Mucosa of descending colon (tissue), 3 donors: ENCODE measurements at regions not wholly inside any gene's neighbourhood (a gene's known extent, or its start where the extent isn't known, plus 50 kb on each side); places are given as distances from the start of the nearest gene placed in this dataset.

Experiments used
- ATAC-seq: fragments of 200-7000 bp; cut with Tn5 transposase; one replicate; pipeline ENCODE4 v1.9.1; 2020; ENCODE audit warnings: mild to moderate bottlenecking, moderate library complexity
- DNase-seq, 3 donors: peaks; one replicate each; pipeline ENCODE4 v3.0.0-alpha.2; 2020
- H3K36me3 ChIP-seq: fragments of 200-600 bp; one replicate; pipeline ENCODE4 v1.8.0; 2021; ENCODE audit warnings: low read depth, mild to moderate bottlenecking
- H3K4me1 ChIP-seq: fragments of 200-600 bp; one replicate; pipeline ENCODE4 v1.8.0; 2021; ENCODE audit warnings: low read depth, mild to moderate bottlenecking
- H3K4me3 ChIP-seq: fragments of 200-600 bp; one replicate; pipeline ENCODE4 v1.8.0; 2021; ENCODE audit warnings: mild to moderate bottlenecking
- H3K9me3 ChIP-seq: fragments of 200-600 bp; one replicate; pipeline ENCODE4 v1.8.0; 2021; ENCODE audit warnings: mild to moderate bottlenecking
- intact Hi-C, 2 donors: fragments of 100-400 bp; cut with DNase I in 1 of 2; cut with micrococcal nuclease in 1 of 2; formaldehyde crosslinking; loops; one replicate each; pipeline versions ENCODE4 v1.11.0 to v1.11.1; 2022; cut with DNase I, micrococcal nuclease
- TF ChIP-seq, protein P1 (sequence below): fragments of 200-600 bp; IDR thresholded peaks from one replicate; pipeline ENCODE4 v1.8.0; 2022; ENCODE audit warnings: antibody characterized with exemption, mild to moderate bottlenecking
- donor health status: DM: no; HTN: no; CAD: no; lungs with moderate emphysema.
- donor health status: DM: no; HTN: no; CAD: no.
- donor health status: DM: no; HTN: yes; CAD: no.

DNA sequence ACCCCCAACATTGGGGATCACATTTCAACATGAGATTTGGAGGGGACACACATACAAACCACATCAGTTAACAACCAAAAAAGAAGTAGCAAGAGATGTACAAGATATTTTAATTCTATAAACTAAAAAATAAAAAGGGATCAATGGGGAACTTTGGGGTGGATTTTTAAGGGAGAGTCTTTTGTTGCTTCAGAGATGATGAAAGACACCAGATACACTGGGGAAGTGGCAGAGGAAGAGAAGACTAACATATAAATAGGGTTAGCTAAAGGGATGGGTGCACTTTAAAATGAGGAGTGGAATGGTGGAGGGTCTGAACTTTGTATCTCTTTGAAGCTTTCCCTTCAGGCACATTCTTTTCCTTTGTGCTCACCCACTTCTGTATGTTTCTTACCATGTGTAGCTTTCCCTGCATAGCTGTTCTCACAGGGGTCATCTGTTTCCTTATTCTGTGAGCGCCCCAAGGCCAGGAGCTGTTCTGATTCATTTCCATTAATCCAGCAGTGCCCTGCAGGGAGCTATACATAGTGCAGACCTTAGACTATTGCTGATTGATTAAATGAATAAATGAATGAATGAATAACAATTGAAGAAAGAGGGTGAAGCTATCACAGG, 531.6 kb upstream of the KLF4 start:
- H3K9me3 ChIP-seq, result no peaks in the 10 kb centered on the region
- no peak for ATAC-seq
- H3K4me1 ChIP-seq, result no peaks in the 10 kb centered on the region
- TF ChIP-seq, protein P1, sequence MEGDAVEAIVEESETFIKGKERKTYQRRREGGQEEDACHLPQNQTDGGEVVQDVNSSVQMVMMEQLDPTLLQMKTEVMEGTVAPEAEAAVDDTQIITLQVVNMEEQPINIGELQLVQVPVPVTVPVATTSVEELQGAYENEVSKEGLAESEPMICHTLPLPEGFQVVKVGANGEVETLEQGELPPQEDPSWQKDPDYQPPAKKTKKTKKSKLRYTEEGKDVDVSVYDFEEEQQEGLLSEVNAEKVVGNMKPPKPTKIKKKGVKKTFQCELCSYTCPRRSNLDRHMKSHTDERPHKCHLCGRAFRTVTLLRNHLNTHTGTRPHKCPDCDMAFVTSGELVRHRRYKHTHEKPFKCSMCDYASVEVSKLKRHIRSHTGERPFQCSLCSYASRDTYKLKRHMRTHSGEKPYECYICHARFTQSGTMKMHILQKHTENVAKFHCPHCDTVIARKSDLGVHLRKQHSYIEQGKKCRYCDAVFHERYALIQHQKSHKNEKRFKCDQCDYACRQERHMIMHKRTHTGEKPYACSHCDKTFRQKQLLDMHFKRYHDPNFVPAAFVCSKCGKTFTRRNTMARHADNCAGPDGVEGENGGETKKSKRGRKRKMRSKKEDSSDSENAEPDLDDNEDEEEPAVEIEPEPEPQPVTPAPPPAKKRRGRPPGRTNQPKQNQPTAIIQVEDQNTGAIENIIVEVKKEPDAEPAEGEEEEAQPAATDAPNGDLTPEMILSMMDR, result no peak
- intact Hi-C loops, result no loop called here
- DNase-seq, result no peak
- H3K36me3 ChIP-seq, result no peaks in the 10 kb centered on the region
- no peak overlapping the region for H3K4me3 ChIP-seq

DNA sequence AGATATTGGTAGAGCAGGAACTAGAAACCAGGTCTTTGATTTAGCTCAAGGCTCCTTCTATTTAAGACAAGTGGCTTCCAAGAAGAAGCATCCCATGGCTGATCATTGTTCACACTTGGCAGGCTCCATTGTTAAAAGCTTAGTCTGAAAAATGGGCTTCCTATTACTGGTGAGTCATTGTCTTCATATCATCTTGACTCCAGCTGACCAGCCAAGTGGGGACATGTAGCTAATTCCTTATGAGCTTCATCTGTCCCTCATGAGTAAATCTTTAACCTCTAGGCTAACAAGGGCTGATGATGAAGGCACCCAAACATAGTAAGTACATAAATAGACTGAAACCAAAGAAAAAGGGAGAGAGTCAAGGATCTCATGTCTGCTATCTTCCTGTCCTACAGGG, 530.3 kb upstream of the KLF4 start:
- intact Hi-C loops, result no loop called here
- Histone ChIP-seq H3K4me1 (no peaks in the 10 kb centered on the region), H3K4me3 (no peak overlapping the region), H3K9me3 (no peaks in the 10 kb centered on the region), H3K36me3 (no peaks in the 10 kb centered on the region)
- peak; percentile 25 for ATAC-seq
- no peak for DNase-seq
- TF ChIP-seq, protein P1, result no peak

GRCh38 chr9:108017671-108018070, 528.1 kb upstream of the KLF4 start:
- no peaks in the 10 kb centered on the region for H3K36me3 ChIP-seq
- no peak for DNase-seq
- no peak overlapping the region for H3K4me3 ChIP-seq
- no peaks in the 10 kb centered on the region for H3K9me3 ChIP-seq
- ATAC-seq, result no peak
- H3K4me1 ChIP-seq, result no peaks in the 10 kb centered on the region
- intact Hi-C loops, result no loop called here
- TF ChIP-seq, protein P1, result no peak

DNA sequence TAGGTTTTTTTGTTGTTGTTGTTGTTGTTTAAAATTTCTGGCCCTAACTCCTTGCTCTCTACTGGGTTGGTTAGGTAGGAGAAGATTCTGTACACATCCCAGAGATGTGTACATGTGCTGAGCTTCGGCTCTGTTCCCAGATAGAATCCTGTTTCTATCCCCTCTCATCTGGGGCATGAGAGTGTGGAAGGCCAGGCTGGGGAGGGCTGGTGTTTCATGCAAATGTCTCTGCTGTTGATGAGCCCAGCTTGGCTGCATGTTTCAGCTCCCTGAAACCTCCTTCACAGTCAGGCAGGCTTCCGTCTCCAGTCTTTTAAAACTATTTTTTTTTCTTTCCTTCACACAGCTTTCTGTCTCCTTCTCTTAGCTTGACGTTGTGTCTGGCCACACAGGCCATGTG, 526.9 kb upstream of the KLF4 start:
- Histone ChIP-seq H3K9me3 (no peaks in the 10 kb centered on the region), H3K4me1 (no peaks in the 10 kb centered on the region), H3K4me3 (no peak overlapping the region), H3K36me3 (no peaks in the 10 kb centered on the region)
- TF ChIP-seq, protein P1, result no peak
- intact Hi-C loops, result no loop called here
- ATAC-seq (no peak), DNase-seq (no peak)

DNA sequence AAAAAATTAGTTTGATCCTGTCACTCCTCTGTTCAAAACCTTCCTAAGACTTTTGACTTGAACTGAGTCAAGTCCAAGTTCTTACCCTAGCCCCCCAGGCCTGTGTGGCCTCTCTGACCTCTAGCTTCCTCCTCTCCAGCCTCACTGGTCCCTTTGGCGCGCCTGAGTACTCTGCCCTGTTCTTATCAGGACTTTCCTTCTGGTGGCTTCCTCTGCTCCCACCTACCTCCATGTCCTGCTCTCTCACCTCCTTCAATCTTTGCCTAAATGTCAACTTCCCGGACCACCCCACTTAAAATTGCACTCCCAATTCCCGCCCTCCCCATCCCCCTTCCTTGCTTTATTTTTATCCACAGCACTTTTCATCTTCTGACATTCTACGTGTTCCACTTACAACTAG, 526.1 kb upstream of the KLF4 start:
- no peaks in the 10 kb centered on the region for H3K36me3 ChIP-seq
- TF ChIP-seq, protein P1, result no peak
- no peaks in the 10 kb centered on the region for H3K9me3 ChIP-seq
- H3K4me1 ChIP-seq, result no peaks in the 10 kb centered on the region
- ATAC-seq (no peak), DNase-seq (no peak)
- intact Hi-C loops, result no loop called here
- no peak overlapping the region for H3K4me3 ChIP-seq

GRCh38 chr9:108014353-108014752, 524.8 kb upstream of the KLF4 start:
- intact Hi-C loops, result no loop called here
- TF ChIP-seq, protein P1, result no peak

More at GRCh38 chr9:108014353-108014752, 524.8 kb upstream of the KLF4 start:
- DNase-seq (no peak), ATAC-seq (no peak)
- Histone ChIP-seq H3K36me3 (no peaks in the 10 kb centered on the region), H3K4me1 (no peaks in the 10 kb centered on the region), H3K4me3 (no peak overlapping the region), H3K9me3 (no peaks in the 10 kb centered on the region)
